ENCODE measurements at regions not wholly inside any gene's neighbourhood (a gene's known extent, or its start where the extent isn't known, plus 50 kb on each side); places are given as distances from the start of the nearest gene placed in this dataset.
"Not testable (repeated sequence)": the region's sequence is repeated elsewhere in the genome, so short reads cannot be mapped to it uniquely, and the experiment has no call there.

DNA sequence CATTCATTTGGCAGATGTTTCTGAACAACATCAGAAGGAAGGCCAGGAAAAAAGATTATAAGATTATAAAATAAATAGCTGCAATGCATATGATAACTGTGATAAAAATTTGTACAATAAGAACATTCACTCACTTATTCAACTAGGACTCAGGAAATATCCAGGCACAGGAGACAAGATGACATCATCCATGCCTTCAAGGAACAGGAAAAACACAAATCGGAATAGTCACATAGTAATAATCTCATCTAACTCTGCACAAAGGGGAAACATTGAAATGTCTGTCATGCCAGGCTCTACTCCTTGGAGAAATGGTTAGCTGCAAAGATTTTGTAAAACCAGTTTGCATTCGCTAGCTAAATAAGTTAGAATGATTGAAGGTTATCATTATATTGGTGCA lies 233.5 kb upstream of the AGTR1 start:
- Histone ChIP-seq H3K4me1 (ENCODE audit: insufficient read depth) (no peaks in the 10 kb centered on the region), H3K36me3 (ENCODE audit: insufficient read depth) (no peaks in the 10 kb centered on the region), H3K4me3 (ENCODE audit: low read depth, low read length) (no peak overlapping the region), H3K27ac (ENCODE audit: low read depth) (no peak overlapping the region)
- DNase-seq (ENCODE audit: extremely low spot score) = no peak
- 42% methylated on average over 2 of the region's 2 CpGs for WGBS

DNA sequence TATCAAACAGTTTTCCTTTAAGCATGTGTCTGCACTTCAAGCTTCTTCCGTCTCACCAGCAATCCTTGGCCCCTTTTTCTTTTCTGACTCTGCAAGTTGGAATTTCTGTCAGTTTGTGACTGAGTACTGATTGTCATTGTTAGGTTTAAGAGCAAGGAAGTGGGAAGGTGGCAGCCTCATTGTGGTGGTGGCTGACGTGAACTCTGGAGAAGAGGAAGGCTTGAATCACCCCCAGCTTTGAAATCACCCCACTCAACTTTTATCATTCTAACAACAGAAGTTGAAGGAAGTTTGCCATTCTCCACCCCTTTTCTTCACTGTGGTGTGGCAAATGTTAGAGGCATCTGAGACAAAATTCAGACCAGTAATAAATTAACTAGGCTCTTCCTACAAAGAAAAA lies 231.6 kb upstream of the AGTR1 start:
- no peak overlapping the region for H3K27ac ChIP-seq (ENCODE audit: low read depth)
- no peaks in the 10 kb centered on the region for H3K4me1 ChIP-seq (ENCODE audit: insufficient read depth)
- no peak for DNase-seq (ENCODE audit: extremely low spot score)
- WGBS = 59% methylated on average over 2 of the region's 2 CpGs
- H3K36me3 ChIP-seq (ENCODE audit: insufficient read depth) = no peaks in the 10 kb centered on the region
- H3K4me3 ChIP-seq (ENCODE audit: low read depth, low read length) = no peak overlapping the region

DNA sequence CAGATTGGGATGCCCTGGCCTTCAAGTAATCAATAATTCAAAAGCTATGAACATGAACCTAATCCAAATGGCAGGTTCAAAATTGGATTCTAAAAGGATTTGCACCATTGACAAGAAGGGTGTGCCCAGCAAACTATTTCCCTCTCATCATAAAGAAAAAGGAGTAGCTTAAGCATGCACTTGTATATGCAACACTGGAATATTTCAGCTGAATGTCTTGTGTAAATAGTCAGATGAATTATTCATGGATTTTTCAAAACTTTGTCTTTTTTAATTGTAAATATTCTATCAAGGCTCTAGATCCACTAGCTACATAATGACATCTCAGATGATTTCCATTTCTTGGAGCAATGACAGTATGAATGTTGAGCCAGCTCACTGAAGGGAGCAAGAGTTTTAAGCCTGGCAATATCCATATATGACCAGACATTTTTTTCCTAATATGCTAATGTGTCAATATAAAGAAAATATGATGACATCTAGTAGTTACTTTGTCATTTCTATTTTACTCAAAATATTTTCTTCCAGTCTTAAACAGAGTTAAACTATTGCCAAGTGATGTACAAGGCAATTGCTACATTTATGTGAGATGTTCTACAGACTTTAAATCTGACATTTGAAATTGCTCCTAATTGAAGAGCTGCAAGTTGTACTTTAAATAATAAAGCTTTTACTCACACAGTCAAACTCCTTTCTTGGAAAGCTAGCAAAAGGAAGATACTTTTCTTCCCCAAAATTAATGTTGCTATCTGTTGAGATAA lies 230.5 kb upstream of the AGTR1 start:
- Histone ChIP-seq H3K4me1 (ENCODE audit: insufficient read depth) (no peaks in the 10 kb centered on the region), H3K36me3 (ENCODE audit: insufficient read depth) (no peaks in the 10 kb centered on the region), H3K27ac (ENCODE audit: low read depth) (no peak overlapping the region), H3K4me3 (ENCODE audit: low read depth, low read length) (no peak overlapping the region)
- no peak for DNase-seq (ENCODE audit: extremely low spot score)

DNA sequence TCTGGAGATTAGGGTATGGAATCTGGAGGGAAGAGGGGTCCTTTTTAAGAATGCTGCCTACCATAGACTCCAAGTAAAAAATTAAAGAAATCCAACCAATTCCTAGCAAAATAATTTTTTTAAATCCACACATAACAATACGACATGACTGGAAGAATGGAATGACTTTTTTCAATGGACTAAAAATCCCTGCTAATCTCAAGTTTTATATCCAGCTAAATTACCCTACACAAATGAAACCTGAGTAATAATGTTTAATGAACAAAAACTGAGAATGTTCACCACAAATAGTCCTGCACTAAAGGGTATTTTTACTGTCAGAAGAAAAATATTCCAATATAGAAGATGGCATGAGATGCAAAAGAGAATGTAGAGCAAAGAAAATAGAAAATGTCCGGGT lies 220.3 kb upstream of the AGTR1 start:
- Histone ChIP-seq H3K36me3 (ENCODE audit: insufficient read depth) (no peaks in the 10 kb centered on the region), H3K4me3 (ENCODE audit: low read depth, low read length) (no peak overlapping the region), H3K27ac (ENCODE audit: low read depth) (no peak overlapping the region), H3K4me1 (ENCODE audit: insufficient read depth) (no peaks in the 10 kb centered on the region)
- no peak for DNase-seq (ENCODE audit: extremely low spot score)
- WGBS = 91% methylated on average over 2 of the region's 2 CpGs

DNA sequence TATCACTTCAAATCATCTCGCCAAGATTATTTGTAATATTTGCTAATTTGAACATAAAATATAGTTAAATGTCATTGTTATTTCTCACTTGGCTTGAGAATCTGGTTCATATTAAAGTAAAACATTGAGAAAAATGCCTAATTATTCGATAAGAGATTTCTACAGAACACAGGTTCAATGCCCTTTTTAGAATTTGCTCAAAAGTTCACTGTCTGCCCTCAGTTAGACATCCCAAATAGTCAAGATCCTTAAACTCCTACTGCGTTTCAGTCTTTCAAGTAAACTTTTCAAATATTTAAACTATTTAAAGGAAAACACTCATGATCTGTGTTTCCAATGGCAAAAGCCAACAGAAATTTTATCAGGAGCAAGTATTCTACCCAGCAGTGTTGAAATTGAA lies 204.1 kb upstream of the AGTR1 start:
- Histone ChIP-seq H3K27ac (ENCODE audit: low read depth) (no peak overlapping the region), H3K4me1 (ENCODE audit: insufficient read depth) (no peaks in the 10 kb centered on the region), H3K4me3 (ENCODE audit: low read depth, low read length) (no peak overlapping the region), H3K36me3 (ENCODE audit: insufficient read depth) (no peaks in the 10 kb centered on the region)
- WGBS = 75% methylated on average over 3 of the region's 3 CpGs
- DNase-seq (ENCODE audit: extremely low spot score) = no peak

DNA sequence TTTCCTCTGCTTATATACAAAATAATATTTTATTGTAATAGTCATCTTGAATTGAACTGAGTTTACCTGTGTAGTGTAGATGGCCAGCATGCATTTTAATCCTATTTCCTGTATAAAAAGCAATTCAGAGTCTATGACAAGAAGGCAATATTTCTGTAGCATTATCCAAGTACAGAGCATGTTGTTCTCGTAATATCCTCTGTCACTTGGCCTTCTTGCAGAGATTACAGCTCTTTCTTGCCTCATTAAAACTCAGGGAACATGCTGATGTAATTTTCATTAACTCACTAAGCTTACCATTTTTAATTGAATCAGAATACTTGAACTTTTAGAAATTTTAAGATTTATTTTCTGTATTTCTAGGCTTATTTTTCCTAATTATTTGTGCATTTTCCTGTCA lies 203.3 kb upstream of the AGTR1 start:
- Histone ChIP-seq H3K27ac (ENCODE audit: low read depth) (no peak overlapping the region), H3K36me3 (ENCODE audit: insufficient read depth) (no peaks in the 10 kb centered on the region), H3K4me3 (ENCODE audit: low read depth, low read length) (no peak overlapping the region), H3K4me1 (ENCODE audit: insufficient read depth) (no peaks in the 10 kb centered on the region)
- no peak for DNase-seq (ENCODE audit: extremely low spot score)
- 93% methylated on average over 1 of the region's 1 CpG for WGBS

DNA sequence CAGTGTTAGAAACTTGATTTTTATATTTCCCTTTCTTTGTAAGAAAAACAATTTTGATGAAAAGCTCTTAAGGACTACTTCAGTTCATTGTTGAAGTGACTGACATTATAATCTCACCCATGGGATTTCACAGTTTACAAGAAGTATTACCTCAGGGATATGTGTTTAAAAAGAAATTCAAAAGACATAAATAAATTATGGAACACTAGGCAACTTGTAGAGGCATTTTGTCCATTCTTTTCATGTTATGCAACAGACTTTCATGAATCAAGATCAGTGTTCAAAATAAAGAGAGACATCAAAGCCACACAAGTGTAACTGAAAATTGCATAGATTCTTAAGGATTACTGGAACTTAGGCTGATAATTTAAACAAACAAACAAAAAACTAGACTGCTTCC lies 196.8 kb upstream of the AGTR1 start:
- no peak overlapping the region for H3K27ac ChIP-seq (ENCODE audit: low read depth)
- DNase-seq (ENCODE audit: extremely low spot score) = no peak

DNA sequence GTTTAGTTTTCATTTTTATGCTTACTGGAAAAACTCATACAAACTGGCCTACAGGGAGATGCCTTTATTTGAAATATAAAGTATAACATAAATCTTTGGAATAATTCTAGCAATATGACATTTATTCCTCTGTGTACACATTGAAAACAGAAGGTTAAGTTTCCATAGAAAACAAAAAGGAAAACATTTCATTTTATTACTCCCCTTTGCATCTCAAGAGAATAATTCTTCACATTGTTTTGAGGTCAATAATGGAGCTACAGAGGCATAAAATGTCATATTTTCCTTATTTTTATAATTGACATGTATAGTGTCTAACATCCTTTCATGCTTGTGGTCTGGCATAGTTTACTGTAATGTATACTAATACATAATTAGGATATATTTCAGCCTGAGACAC lies 187.6 kb upstream of the AGTR1 start:
- no peaks in the 10 kb centered on the region for H3K36me3 ChIP-seq (ENCODE audit: insufficient read depth)
- H3K4me1 ChIP-seq (ENCODE audit: insufficient read depth) = no peaks in the 10 kb centered on the region
- DNase-seq (ENCODE audit: extremely low spot score) = no peak
- H3K4me3 ChIP-seq (ENCODE audit: low read depth, low read length) = no peak overlapping the region
- no peak overlapping the region for H3K27ac ChIP-seq (ENCODE audit: low read depth)

More for the DNA sequence above, 196.8 kb upstream of the AGTR1 start:
- Histone ChIP-seq H3K36me3 (ENCODE audit: insufficient read depth) (no peaks in the 10 kb centered on the region), H3K4me1 (ENCODE audit: insufficient read depth) (no peaks in the 10 kb centered on the region), H3K4me3 (ENCODE audit: low read depth, low read length) (no peak overlapping the region)

DNA sequence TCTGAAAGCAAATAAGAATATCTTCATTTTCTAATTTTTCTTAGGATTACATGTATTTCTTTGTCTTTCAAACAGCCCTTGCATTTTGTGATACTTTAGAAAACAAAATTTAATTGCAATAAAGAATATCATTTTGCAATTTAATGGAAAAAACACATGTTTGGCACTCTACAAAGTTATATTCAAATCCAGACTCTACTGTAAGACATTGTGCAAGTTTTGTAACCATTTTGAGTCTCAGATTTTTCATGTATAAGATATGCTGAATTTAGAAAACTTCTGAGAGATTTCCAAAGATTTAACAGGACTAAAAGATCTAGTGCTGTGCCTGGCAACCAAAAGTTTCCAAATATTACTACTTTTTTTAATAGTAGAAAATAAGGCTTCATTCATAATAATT lies 187.1 kb upstream of the AGTR1 start:
- no peaks in the 10 kb centered on the region for H3K36me3 ChIP-seq (ENCODE audit: insufficient read depth)
- DNase-seq (ENCODE audit: extremely low spot score) = no peak

DNA sequence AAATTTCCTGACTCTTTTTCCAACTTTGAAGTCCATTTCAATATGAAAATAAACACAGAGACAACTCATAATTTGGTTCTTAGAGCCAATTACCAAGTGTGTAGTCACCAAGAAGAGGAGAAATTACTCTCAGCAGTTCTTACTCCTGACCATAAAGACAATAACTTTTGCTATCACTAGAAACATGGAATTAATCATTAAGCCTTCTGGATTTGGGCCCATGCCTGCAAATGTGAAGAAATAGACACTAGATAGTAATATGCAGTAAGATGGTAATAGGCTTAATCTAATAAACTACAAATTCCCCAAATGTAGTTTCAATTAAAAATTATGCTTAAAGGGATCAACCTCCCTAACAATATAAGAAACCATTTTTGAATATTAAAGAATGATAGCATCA lies 185.1 kb upstream of the AGTR1 start:
- Histone ChIP-seq H3K4me1 (ENCODE audit: insufficient read depth) (no peaks in the 10 kb centered on the region), H3K36me3 (ENCODE audit: insufficient read depth) (no peaks in the 10 kb centered on the region), H3K4me3 (ENCODE audit: low read depth, low read length) (no peak overlapping the region), H3K27ac (ENCODE audit: low read depth) (no peak overlapping the region)
- DNase-seq (ENCODE audit: extremely low spot score) = no peak

More for the DNA sequence above, 187.1 kb upstream of the AGTR1 start:
- no peak overlapping the region for H3K4me3 ChIP-seq (ENCODE audit: low read depth, low read length)
- H3K27ac ChIP-seq (ENCODE audit: low read depth) = no peak overlapping the region
- H3K4me1 ChIP-seq (ENCODE audit: insufficient read depth) = no peaks in the 10 kb centered on the region

DNA sequence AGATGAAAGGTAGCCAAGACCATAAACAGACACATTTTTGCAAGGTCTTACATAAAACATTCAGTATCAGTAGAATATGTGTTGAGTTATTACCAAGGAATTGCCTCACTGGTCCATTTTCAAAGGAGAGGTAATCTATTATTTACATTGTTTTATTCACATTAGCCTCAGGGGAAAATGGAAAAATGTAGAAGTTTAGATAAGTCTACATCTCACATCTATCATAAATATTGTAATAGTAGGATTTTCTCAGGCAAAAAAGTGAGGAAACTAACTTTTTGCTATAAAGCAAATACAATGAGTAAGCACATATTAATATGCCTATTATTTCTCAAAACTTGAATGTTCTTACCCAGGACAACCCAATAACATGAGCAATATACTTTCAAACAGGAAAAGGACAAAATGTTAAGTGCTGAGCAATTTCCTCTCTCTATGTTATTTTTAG lies 184.6 kb upstream of the AGTR1 start:
- Histone ChIP-seq H3K4me1 (ENCODE audit: insufficient read depth) (no peaks in the 10 kb centered on the region), H3K27ac (ENCODE audit: low read depth) (no peak overlapping the region), H3K36me3 (ENCODE audit: insufficient read depth) (no peaks in the 10 kb centered on the region), H3K4me3 (ENCODE audit: low read depth, low read length) (no peak overlapping the region)
- no peak for DNase-seq (ENCODE audit: extremely low spot score)

DNA sequence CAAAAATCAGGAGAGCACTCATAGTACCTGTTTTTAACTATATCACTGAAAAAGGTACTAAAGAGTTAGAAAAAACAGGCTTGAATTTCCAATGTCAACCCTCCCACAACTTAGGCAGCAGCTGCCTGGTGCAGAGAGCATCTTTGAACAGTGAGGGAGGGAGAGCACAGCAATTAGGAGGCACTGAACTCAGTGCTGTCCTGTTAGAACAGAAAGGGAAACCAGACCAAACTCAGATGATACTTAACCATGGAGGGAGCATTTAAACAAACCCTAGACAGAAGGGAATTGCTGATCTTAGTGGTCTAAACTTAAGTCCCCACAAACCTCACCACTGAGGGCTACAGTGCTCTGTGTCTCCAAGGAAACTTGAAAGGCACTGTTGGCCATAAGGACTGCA lies 179.2 kb upstream of the AGTR1 start:
- Histone ChIP-seq H3K4me1 (ENCODE audit: insufficient read depth) (no peaks in the 10 kb centered on the region), H3K4me3 (ENCODE audit: low read depth, low read length) (no peak overlapping the region), H3K36me3 (ENCODE audit: insufficient read depth) (no peaks in the 10 kb centered on the region), H3K27ac (ENCODE audit: low read depth) (no peak overlapping the region)
- DNase-seq (ENCODE audit: extremely low spot score) = no peak

DNA sequence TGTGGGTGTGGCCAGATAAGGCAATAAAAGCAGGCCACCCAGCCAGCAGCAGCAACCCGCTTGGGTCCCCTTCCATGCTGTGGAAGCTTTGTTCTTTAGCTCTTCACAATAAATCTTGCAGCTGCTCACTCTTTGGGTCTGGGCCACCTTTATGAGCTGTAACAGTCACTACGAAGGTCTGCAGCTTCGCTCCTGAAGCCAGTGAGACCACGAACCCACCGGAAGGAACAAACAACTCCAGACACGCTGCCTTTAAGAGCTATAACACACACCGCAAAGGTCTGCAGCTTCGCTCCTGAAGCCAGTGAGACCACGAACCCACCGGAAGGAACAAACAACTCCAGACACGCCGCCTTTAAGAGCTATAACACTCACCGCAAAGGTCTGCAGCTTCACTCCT lies 172.1 kb upstream of the AGTR1 start:
- DNase-seq (ENCODE audit: extremely low spot score); H3K36me3 ChIP-seq (ENCODE audit: insufficient read depth); H3K4me3 ChIP-seq (ENCODE audit: low read depth, low read length); H3K4me1 ChIP-seq (ENCODE audit: insufficient read depth); H3K27ac ChIP-seq (ENCODE audit: low read depth): not testable (repeated sequence)
- 79% methylated on average over 13 of the region's 13 CpGs for WGBS

DNA sequence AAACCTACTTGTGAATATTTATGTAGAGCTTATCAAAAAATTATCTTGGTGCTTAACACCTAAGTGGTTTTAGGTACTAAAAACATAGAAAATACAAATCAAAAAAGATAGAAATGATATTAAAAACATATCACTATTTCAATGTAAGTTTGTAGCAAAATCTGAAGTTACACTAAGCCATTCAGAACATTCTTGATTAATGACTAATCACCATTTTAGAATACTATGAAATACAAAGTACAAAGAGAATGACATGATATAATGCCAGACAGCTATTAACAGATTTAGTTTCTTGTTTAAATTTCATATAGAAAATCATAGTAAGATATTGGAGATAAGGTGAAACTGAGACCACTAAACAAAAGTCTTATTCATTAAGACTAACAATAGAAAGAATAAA lies 169.7 kb upstream of the AGTR1 start:
- Histone ChIP-seq H3K4me1 (ENCODE audit: insufficient read depth) (no peaks in the 10 kb centered on the region), H3K4me3 (ENCODE audit: low read depth, low read length) (no peak overlapping the region), H3K27ac (ENCODE audit: low read depth) (no peak overlapping the region), H3K36me3 (ENCODE audit: insufficient read depth) (no peaks in the 10 kb centered on the region)
- DNase-seq (ENCODE audit: extremely low spot score) = no peak

DNA sequence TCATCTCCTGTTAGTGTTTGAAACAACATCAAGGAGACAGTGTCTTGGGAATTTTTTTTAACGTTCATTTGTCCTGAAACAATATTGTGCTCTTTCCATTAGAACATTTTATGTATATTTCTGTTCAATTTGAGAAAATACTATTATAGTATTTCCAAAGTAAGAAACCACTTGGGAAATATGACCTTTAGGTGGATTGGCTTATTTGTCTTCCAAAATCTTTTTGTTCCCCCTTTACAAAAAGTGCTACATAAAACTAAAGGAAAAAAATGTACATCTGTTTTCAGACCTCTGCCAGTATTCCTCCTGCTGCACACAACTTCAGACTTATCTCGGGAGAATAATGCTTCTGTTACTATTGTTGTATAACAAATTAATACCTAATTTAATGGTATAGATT lies 165.9 kb upstream of the AGTR1 start:
- WGBS = 72% methylated on average over 2 of the region's 2 CpGs
- Histone ChIP-seq H3K4me3 (ENCODE audit: low read depth, low read length) (no peak overlapping the region), H3K4me1 (ENCODE audit: insufficient read depth) (no peaks in the 10 kb centered on the region), H3K27ac (ENCODE audit: low read depth) (no peak overlapping the region), H3K36me3 (ENCODE audit: insufficient read depth) (no peaks in the 10 kb centered on the region)
- no peak for DNase-seq (ENCODE audit: extremely low spot score)
